SH-SY5Y (cell line): ENCODE measurements at regions not wholly inside any gene's neighbourhood (a gene's known extent, or its start where the extent isn't known, plus 50 kb on each side); places are given as distances from the start of the nearest gene placed in this dataset.

Experiments
- GATA2 ChIP-seq: IDR thresholded peaks from 2 replicates; pipeline ENCODE4 v1.6.1; 2011; ENCODE audit warnings: mild to moderate bottlenecking, low read depth, low read length
- GATA3 ChIP-seq: IDR thresholded peaks from 2 replicates; pipeline ENCODE4 v1.6.1; 2011; ENCODE audit warnings: low read depth, mild to moderate bottlenecking, low read length, moderate library complexity

DNA sequence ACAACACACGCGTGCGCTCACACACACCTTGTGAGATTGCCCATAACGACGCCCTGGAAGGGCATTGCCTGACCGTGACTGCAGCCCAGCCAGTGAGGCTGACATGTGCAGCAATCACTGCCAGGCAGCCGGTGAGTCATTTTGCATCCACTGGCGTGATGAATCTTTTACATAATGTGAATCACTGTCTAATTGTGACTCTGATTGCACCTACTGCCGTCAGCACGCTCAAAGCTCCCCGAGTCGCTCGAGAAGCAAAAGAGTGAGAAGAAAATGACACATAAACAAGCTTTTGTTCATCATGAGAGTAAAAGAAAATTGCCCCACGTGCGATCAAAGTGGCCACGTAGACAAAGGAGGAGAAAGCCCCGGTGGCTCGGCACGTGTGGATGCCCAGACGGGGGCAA lies 117.4 kb upstream of the PFKP start:
- TF ChIP-seq GATA3 (no peak), GATA2 (no peak)
